GM10266 (cell line): ENCODE measurements at regions not wholly inside any gene's neighbourhood (a gene's known extent, or its start where the extent isn't known, plus 50 kb on each side); places are given as distances from the start of the nearest gene placed in this dataset.

Experiments
- DNase-seq: peaks from one replicate; pipeline ENCODE4 v3.0.0; 2012; ENCODE audit errors: extremely low spot score
- CTCF ChIP-seq: IDR thresholded peaks from 2 replicates; pipeline ENCODE4 v1.5.1; 2012; ENCODE audit warnings: mild to moderate bottlenecking, low read depth; ENCODE audit not compliant: control insufficient read depth, insufficient read depth; ENCODE audit errors: missing control alignments

- no peak for DNase-seq
- no peak for TF ChIP-seq CTCF
These were observed 391.9 kb downstream of the TMEM182 start for GRCh38 chr2:103153580-103154284.

- no peak for DNase-seq
- TF ChIP-seq CTCF, result no peak
These were observed 393.5 kb downstream of the TMEM182 start for GRCh38 chr2:103155308-103155707.

GRCh38 chr2:103159018-103159417 is 397.2 kb downstream of the TMEM182 start:
- TF ChIP-seq CTCF, result no peak
- DNase-seq, result no peak

- peak; percentile 46 for DNase-seq
- TF ChIP-seq CTCF, result peak; percentile 78
These were observed 399.8 kb downstream of the TMEM182 start for GRCh38 chr2:103161456-103162289.

- no peak for DNase-seq
- no peak for TF ChIP-seq CTCF
These were observed 402.9 kb downstream of the TMEM182 start for GRCh38 chr2:103164748-103165147.

GRCh38 chr2:103165836-103166235 is 404.0 kb downstream of the TMEM182 start:
- no peak for DNase-seq

More at GRCh38 chr2:103165836-103166235, 404.0 kb downstream of the TMEM182 start:
- no peak for TF ChIP-seq CTCF
